HepG2 (cell line): ENCODE measurements at regions not wholly inside any gene's neighbourhood (a gene's known extent, or its start where the extent isn't known, plus 50 kb on each side); places are given as distances from the start of the nearest gene placed in this dataset.

Source experiments
- ATAC-seq: fragments of 200-7000 bp; cut with Tn5 transposase; 3 replicates; pipeline ENCODE4 v1.9.1; 2020; ENCODE audit warnings: mild to moderate bottlenecking, moderate library complexity
- BruUV-seq: library from RNA; stranded (reverse); fragments of 400-500 nt; replicated peaks from 2 replicates; lab custom pipeline; 2021; lab: Mats Ljungman, UMichigan
- CTCF ChIA-PET: fragments of 300-600 bp; formaldehyde crosslinking; extraction: SDS; loops from one replicate; lab custom pipeline; 2021; ENCODE audit warnings: low total read pairs, inconsistent platforms, low intra/inter-chr PET ratio; lab: Yijun Ruan, JAX
- POLR2A ChIA-PET: fragments of 350-600 bp; sonication (Branson Sonifier 250); formaldehyde crosslinking; loops from one replicate; lab custom pipeline; 2020; ENCODE audit warnings: antibody characterized with exemption, inconsistent platforms; lab: Yijun Ruan, JAX
- DNase-seq: peaks from one replicate; pipeline ENCODE4 v3.0.0-alpha.2; 2015; ENCODE audit warnings: low spot score
- FAIRE-seq: peaks from 3 replicates; lab custom pipeline; 2011; peaks lifted over from hg19 to GRCh38; lab: Jason Lieb, UNC
- H2AFZ ChIP-seq: one replicate; pipeline ENCODE4 v1.6.1; 2011; ENCODE audit warnings: low read length, inconsistent platforms
- H3K27ac ChIP-seq: fragments of 300-600 bp; 3 replicates; pipeline ENCODE4 v1.8.0; 2011; ENCODE audit warnings: mixed run types, mild to moderate bottlenecking, mixed read lengths, low read length, inconsistent platforms; ENCODE audit not compliant: insufficient read depth; ENCODE audit errors: extremely low read length
- H3K27me3 ChIP-seq, 2 experiments: fragments of 200-600 bp in 1 of 2; 2 replicates in 1 of 2; 3 replicates in 1 of 2; pipeline versions ENCODE4 v1.6.0 to v1.8.0; 2011; ENCODE audit warnings: low read length in 2 of 2, mild to moderate bottlenecking in 2 of 2, moderate library complexity in 2 of 2, inconsistent platforms in 1 of 2; ENCODE audit not compliant: insufficient read depth in 2 of 2, control insufficient read depth in 1 of 2
- H3K36me3 ChIP-seq, 2 experiments: fragments of 200-600 bp in 1 of 2; replicated peaks in 1 of 2; 2 replicates in 1 of 2; 3 replicates in 1 of 2; pipeline versions ENCODE4 v1.5.1 to v1.8.0; 2011; ENCODE audit warnings: low read length in 2 of 2, inconsistent platforms in 1 of 2; ENCODE audit not compliant: insufficient read depth in 2 of 2, control insufficient read depth in 1 of 2
- H3K4me1 ChIP-seq: 2 replicates; pipeline ENCODE4 v1.5.1; 2012; ENCODE audit warnings: low read length, inconsistent platforms; ENCODE audit not compliant: insufficient read depth
- H3K4me2 ChIP-seq: 2 replicates; pipeline ENCODE4 v1.6.0; 2011; ENCODE audit warnings: low read depth, low read length, inconsistent platforms
- H3K4me3 ChIP-seq, 3 experiments: fragments of 200-600 bp in 1 of 3; sonication (generic), shearing (Covaris generic) in 1 of 3; replicated peaks in 1 of 3; 2 replicates each; pipeline ENCODE4 v1.5.1; 2011 to 2016; ENCODE audit warnings: low read length in 3 of 3, inconsistent platforms in 2 of 3, low read depth in 2 of 3, mild to moderate bottlenecking in 2 of 3, control low read depth in 1 of 3, mixed read lengths in 1 of 3; ENCODE audit not compliant: insufficient read depth in 1 of 3
- H3K79me2 ChIP-seq: one replicate; pipeline ENCODE4 v1.6.1; 2011; ENCODE audit warnings: low read length, inconsistent platforms; ENCODE audit not compliant: insufficient read depth
- H3K9ac ChIP-seq: 2 replicates; pipeline ENCODE4 v1.6.0; 2011; ENCODE audit warnings: mild to moderate bottlenecking, low read depth, low read length, inconsistent platforms; ENCODE audit not compliant: insufficient read depth
- H3K9me3 ChIP-seq: 2 replicates; pipeline ENCODE4 v1.5.1; 2012; ENCODE audit warnings: mild to moderate bottlenecking, low read length
- H4K20me1 ChIP-seq: 2 replicates; pipeline ENCODE4 v1.6.0; 2011; ENCODE audit warnings: inconsistent platforms, mild to moderate bottlenecking, low read length, moderate library complexity; ENCODE audit not compliant: insufficient read depth
- CEBPG ChIP-seq: IDR thresholded peaks from 2 replicates; pipeline ENCODE4 v1.6.1; 2016
- PHB2 ChIP-seq: fragments of 450-650 bp; IDR thresholded peaks from 2 replicates; pipeline ENCODE4 v1.6.1; 2018; ENCODE audit not compliant: partially characterized antibody
- SIN3B ChIP-seq: fragments of 150-350 bp; IDR thresholded peaks from 2 replicates; pipeline ENCODE4 v1.6.1; 2014; ENCODE audit warnings: low read length
- ZFX ChIP-seq: sonication (generic); formaldehyde crosslinking; IDR thresholded peaks from 2 replicates; pipeline ENCODE4 v1.4.0; 2020; ENCODE audit warnings: mild to moderate bottlenecking, low read depth, missing genetic modification reagents, moderate library complexity
- ZSCAN31 ChIP-seq: sonication (generic); formaldehyde crosslinking; IDR thresholded peaks from 2 replicates; pipeline ENCODE4 v1.5.0; 2020; ENCODE audit warnings: low read depth, mild to moderate bottlenecking, missing genetic modification reagents
- WGBS: methylation state at CpG from one replicate; pipeline ENCODE4 v1.1.6; 2017; ENCODE audit warnings: low lambda C conversion rate; 5-methylcytosine and 5-hydroxymethylcytosine counted together
- in situ Hi-C: cut with HindIII; loops from 2 replicates; pipeline ENCODE4 v1.10.0; 2017; ENCODE audit warnings: low pct_unique_long_range_greater_than_20kb; ENCODE audit not compliant: extremely low pct_ligation_motif_present
- intact Hi-C: fragments of 100-400 bp; cut with micrococcal nuclease; formaldehyde crosslinking; loops from one replicate; pipeline ENCODE4 v1.10.0; 2022; ENCODE audit not compliant: unreplicated experiment

GRCh38 chr1:222286011-222286410, 261.9 kb downstream of the HHIPL2 start:
- DNase-seq: no peak
- Histone ChIP-seq H3K9ac (no peak overlapping the region), H4K20me1 (no peaks in the 10 kb centered on the region), H2AFZ (no peak overlapping the region), H3K27me3 (no peaks in the 10 kb centered on the region), H3K36me3 (no peaks in the 10 kb centered on the region), H3K4me2 (no peak overlapping the region), H3K4me3 (no peak overlapping the region), H3K27ac (no peak overlapping the region), H3K9me3 (no peaks in the 10 kb centered on the region), H3K4me1 (no peaks in the 10 kb centered on the region), H3K79me2 (no peaks in the 10 kb centered on the region)
- no TSS peak for BruUV-seq
- POLR2A ChIA-PET: no interaction called here
- CTCF ChIA-PET: no interaction called here
- FAIRE-seq: no peak
- TF ChIP-seq PHB2: no peak
- no peak for ATAC-seq
- 3% methylated on average over 3 of the region's 3 CpGs for WGBS
- in situ Hi-C loops: no loop called here
- intact Hi-C loops: no loop called here

GRCh38 chr1:222285526-222285925, 262.4 kb downstream of the HHIPL2 start:
- 0% methylated on average over 1 of the region's 1 CpG for WGBS
- Histone ChIP-seq H3K9me3 (no peaks in the 10 kb centered on the region), H4K20me1 (no peaks in the 10 kb centered on the region), H3K4me1 (no peaks in the 10 kb centered on the region), H2AFZ (no peak overlapping the region), H3K27me3 (no peaks in the 10 kb centered on the region), H3K79me2 (no peaks in the 10 kb centered on the region), H3K27ac (no peak overlapping the region), H3K4me2 (no peak overlapping the region), H3K9ac (no peak overlapping the region), H3K4me3 (no peak overlapping the region), H3K36me3 (no peaks in the 10 kb centered on the region)
- CTCF ChIA-PET: no interaction called here
- no peak for FAIRE-seq
- no TSS peak for BruUV-seq
- TF ChIP-seq SIN3B (no peak), CEBPG (CRISPR knock-in tag) (no peak), ZFX (CRISPR knock-in tag) (no peak), ZSCAN31 (CRISPR knock-in tag) (no peak)
- intact Hi-C loops (no loop called here), in situ Hi-C loops (no loop called here)
- no peak for ATAC-seq
- no peak for DNase-seq
- POLR2A ChIA-PET: no interaction called here
